AG04450 (cell line): ENCODE measurements at regions not wholly inside any gene's neighbourhood (a gene's known extent, or its start where the extent isn't known, plus 50 kb on each side); places are given as distances from the start of the nearest gene placed in this dataset.

Experiments used
- CTCF ChIA-PET: fragments of 300-600, 350-600 bp; formaldehyde crosslinking; extraction: SDS; loops from one replicate; lab custom pipeline; 2022; ENCODE audit warnings: antibody characterized with exemption, inconsistent platforms; lab: Charles Lee
- POLR2A ChIA-PET: fragments of 350-600 bp; formaldehyde crosslinking; extraction: SDS; loops from one replicate; lab custom pipeline; 2021; ENCODE audit warnings: antibody characterized with exemption, inconsistent platforms; lab: Yijun Ruan, JAX
- DNase-seq: peaks from one replicate; pipeline ENCODE4 v3.0.0-alpha.2; 2011; ENCODE audit warnings: low read depth, low spot score
- H3K27ac ChIP-seq: one replicate; pipeline ENCODE4 v1.5.1; 2012; ENCODE audit warnings: low read depth, low read length, control low read depth
- H3K27me3 ChIP-seq: one replicate; pipeline ENCODE4 v1.6.0; 2012; ENCODE audit warnings: low read length; ENCODE audit not compliant: control insufficient read depth, insufficient read depth
- H3K4me3 ChIP-seq: 2 replicates; pipeline ENCODE4 v1.5.1; 2011; ENCODE audit warnings: mild to moderate bottlenecking, low read depth, low read length, control low read depth
- H3K9me3 ChIP-seq: 2 replicates; pipeline ENCODE4 v1.5.1; 2012; ENCODE audit warnings: low read length; ENCODE audit not compliant: control insufficient read depth, insufficient read depth
- CTCF ChIP-seq: IDR thresholded peaks from 2 replicates; pipeline ENCODE4 v1.5.1; 2011; ENCODE audit warnings: low read depth, low read length, control low read depth, inconsistent platforms

- Histone ChIP-seq H3K4me3 (no peak overlapping the region), H3K27ac (no peak overlapping the region), H3K27me3 (peaks cover 37% of the 10 kb centered on the region), H3K9me3 (no peaks in the 10 kb centered on the region; the same call in 1 of the 2 replicates)
- CTCF ChIA-PET, result interaction anchor here (0.6 to 1.9 kb wide), 3 partner anchors 34 to 253 kb away, joined by 3 to 5 read pairs (median 3); no protein-coding TSS in a partner anchor
- no peak for TF ChIP-seq CTCF
- DNase-seq, result no peak
- POLR2A ChIA-PET, result no interaction called here
Measured at GRCh38 chr14:100638211-100638855, 51.1 kb upstream of the BEGAIN start.

GRCh38 chr14:100639280-100639679 is 52.1 kb upstream of the BEGAIN start:
- peaks cover 36% of the 10 kb centered on the region for H3K27me3 ChIP-seq
- ChIA-PET POLR2A (no interaction called here), CTCF (no interaction called here)
- no peak overlapping the region for H3K27ac ChIP-seq
- H3K9me3 ChIP-seq, result no peaks in the 10 kb centered on the region; the same call in 1 of the 2 replicates
- no peak overlapping the region for H3K4me3 ChIP-seq
- DNase-seq, result no peak
- no peak for TF ChIP-seq CTCF

- ChIA-PET POLR2A (no interaction called here), CTCF (interaction anchor here (1.8 kb wide), 1 partner anchor 223 kb away, joined by 5 read pairs; no protein-coding TSS in a partner anchor)
- peaks cover 31% of the 10 kb centered on the region for H3K27me3 ChIP-seq
- no peak for DNase-seq
- no peak overlapping the region for H3K27ac ChIP-seq
- TF ChIP-seq CTCF, result no peak
- H3K4me3 ChIP-seq, result no peak overlapping the region
- H3K9me3 ChIP-seq, result no peaks in the 10 kb centered on the region; the same call in none of the 2 replicates
Measured at GRCh38 chr14:100640471-100641273, 53.5 kb upstream of the BEGAIN start.

GRCh38 chr14:100641274-100641860 is 54.1 kb upstream of the BEGAIN start:
- no peak for TF ChIP-seq CTCF
- Histone ChIP-seq H3K9me3 (peaks cover 7% of the 10 kb centered on the region), H3K27me3 (peaks cover 25% of the 10 kb centered on the region), H3K27ac (no peak overlapping the region), H3K4me3 (no peak overlapping the region)
- ChIA-PET POLR2A (no interaction called here), CTCF (interaction anchor here (1.8 kb wide), 1 partner anchor 224 kb away, joined by 5 read pairs; no protein-coding TSS in a partner anchor)
- DNase-seq, result no peak
